GM12878 (cell line): ENCODE measurements at regions not wholly inside any gene's neighbourhood (a gene's known extent, or its start where the extent isn't known, plus 50 kb on each side); places are given as distances from the start of the nearest gene placed in this dataset.

Experiments
- ATF7 ChIP-seq: fragments of 450-650 bp; IDR thresholded peaks from 2 replicates; pipeline ENCODE4 v1.6.1; 2016; ENCODE audit warnings: low read depth, mild to moderate bottlenecking
- CREB1 ChIP-seq: IDR thresholded peaks from 2 replicates; pipeline ENCODE4 v1.6.1; 2012; ENCODE audit warnings: low read depth, mild to moderate bottlenecking, inconsistent platforms
- E4F1 ChIP-seq: fragments of 450-650 bp; IDR thresholded peaks from 2 replicates; pipeline ENCODE4 v1.6.1; 2018; ENCODE audit warnings: borderline replicate concordance, mild to moderate bottlenecking; ENCODE audit not compliant: partially characterized antibody
- ESRRA ChIP-seq: IDR thresholded peaks from 2 replicates; pipeline ENCODE4 v1.6.1; 2012; ENCODE audit warnings: mild to moderate bottlenecking, low read length, improper control_type of control experiment
- ETV6 ChIP-seq, 2 experiments: fragments of 450-650 bp in 1 of 2; IDR thresholded peaks in 1 of 2; conservative IDR thresholded peaks in 1 of 2; 2 replicates each; pipeline ENCODE4 v1.6.1; 2014; ENCODE audit warnings: antibody characterized with exemption in 1 of 2, borderline replicate concordance in 1 of 2, low read depth in 1 of 2, mild to moderate bottlenecking in 1 of 2, moderate library complexity in 1 of 2
- HDAC2 ChIP-seq: fragments of 200-600 bp; sonication (generic); IDR thresholded peaks from 2 replicates; pipeline ENCODE4 v1.6.1; 2017
- HDAC6 ChIP-seq: fragments of 200-600 bp; sonication (generic); IDR thresholded peaks from one replicate; pipeline ENCODE4 v1.8.0; 2017; ENCODE audit warnings: antibody characterized with exemption; ENCODE audit not compliant: unreplicated experiment
- HSF1 ChIP-seq: fragments of 150-350 bp; IDR thresholded peaks from 2 replicates; pipeline ENCODE4 v1.6.1; 2014; ENCODE audit warnings: mild to moderate bottlenecking, low read depth, low read length
- IKZF1 ChIP-seq: fragments of 450-650 bp; conservative IDR thresholded peaks from 2 replicates; pipeline ENCODE4 v1.6.1; 2017; ENCODE audit warnings: antibody characterized with exemption, mild to moderate bottlenecking
- IRF4 ChIP-seq: IDR thresholded peaks from 2 replicates; pipeline ENCODE4 v1.6.1; 2011; ENCODE audit warnings: low read depth, low read length
- MEF2B ChIP-seq: fragments of 450-650 bp; IDR thresholded peaks from 2 replicates; pipeline ENCODE4 v1.6.1; 2018; ENCODE audit warnings: mild to moderate bottlenecking, moderate library complexity; ENCODE audit not compliant: partially characterized antibody, poor library complexity, severe bottlenecking
- MYB ChIP-seq: fragments of 150-350 bp; IDR thresholded peaks from 2 replicates; pipeline ENCODE4 v1.6.1; 2014; ENCODE audit warnings: mild to moderate bottlenecking, low read depth, low read length, borderline replicate concordance
- MYC ChIP-seq: IDR thresholded peaks from 2 replicates; pipeline ENCODE4 v1.6.1; 2011; ENCODE audit warnings: mild to moderate bottlenecking, low read length, moderate library complexity, inconsistent platforms; ENCODE audit not compliant: insufficient read depth, insufficient replicate concordance, insufficient read length, severe bottlenecking
- NFYB ChIP-seq: IDR thresholded peaks from 2 replicates; pipeline ENCODE4 v1.6.1; 2011; ENCODE audit warnings: low read depth, mild to moderate bottlenecking, low read length, improper control_type of control experiment, moderate library complexity; ENCODE audit not compliant: insufficient read depth
- PML ChIP-seq: IDR thresholded peaks from 2 replicates; pipeline ENCODE4 v1.6.1; 2012; ENCODE audit warnings: low read length, inconsistent platforms
- POU2F2 ChIP-seq: IDR thresholded peaks from 3 replicates; pipeline ENCODE4 v1.6.1; 2011; ENCODE audit warnings: low read depth, mild to moderate bottlenecking, low read length, borderline replicate concordance
- TARDBP ChIP-seq: IDR thresholded peaks from 2 replicates; pipeline ENCODE4 v1.6.1; 2016; ENCODE audit warnings: borderline replicate concordance
- USF1 ChIP-seq: IDR thresholded peaks from 2 replicates; pipeline ENCODE4 v1.6.1; 2011; ENCODE audit warnings: borderline replicate concordance, low read depth, mild to moderate bottlenecking, moderate library complexity, mixed read lengths, low read length; ENCODE audit not compliant: insufficient read depth; ENCODE audit errors: extremely low read length
- YBX1 ChIP-seq: fragments of 450-650 bp; IDR thresholded peaks from 2 replicates; pipeline ENCODE4 v1.6.1; 2016; ENCODE audit warnings: antibody characterized with exemption
- YY1 ChIP-seq: IDR thresholded peaks from 2 replicates; pipeline ENCODE4 v1.6.1; 2011; ENCODE audit warnings: low read depth, mild to moderate bottlenecking, low read length
- ZNF207 ChIP-seq: fragments of 450-650 bp; IDR thresholded peaks from 2 replicates; pipeline ENCODE4 v1.6.1; 2014; ENCODE audit warnings: antibody characterized with exemption, mild to moderate bottlenecking, borderline replicate concordance
- ZNF24 ChIP-seq: fragments of 450-650 bp; IDR thresholded peaks from 2 replicates; pipeline ENCODE4 v1.6.1; 2017; ENCODE audit warnings: antibody characterized with exemption, mild to moderate bottlenecking
- TF ChIP-seq, protein P1 (sequence below): fragments of 450-650 bp; IDR thresholded peaks from 2 replicates; pipeline ENCODE4 v1.6.1; 2016; ENCODE audit warnings: mild to moderate bottlenecking
- TF ChIP-seq, protein P2 (sequence below): fragments of 450-650 bp; conservative IDR thresholded peaks from 2 replicates; pipeline ENCODE4 v1.6.1; 2017; ENCODE audit warnings: mild to moderate bottlenecking, moderate library complexity

DNA sequence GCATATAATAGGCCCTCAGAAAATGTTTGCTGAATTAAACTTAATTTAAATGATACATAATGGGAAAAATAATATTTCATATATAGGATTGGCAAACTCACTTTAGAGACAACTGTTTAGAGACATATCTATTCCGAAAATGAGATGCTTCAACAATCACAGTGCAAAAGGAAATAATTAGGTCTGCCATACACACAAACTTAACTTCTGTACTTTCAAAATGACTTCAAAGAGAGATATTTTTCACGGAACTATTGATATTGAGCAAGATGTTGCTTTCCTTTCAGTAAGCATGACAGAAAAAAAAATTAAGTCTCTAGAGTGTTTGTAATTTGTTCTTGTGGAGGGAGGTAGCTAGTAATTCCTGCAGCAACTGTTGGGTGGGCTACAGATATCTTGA, 769.5 kb downstream of the TUSC7 start (continued):
- TF ChIP-seq USF1: no peak
- TF ChIP-seq ZNF24: peak; percentile 89
- TF ChIP-seq CREB1: no peak
- TF ChIP-seq POU2F2: 0 out of 3 replicates have a peak, but pooled peaks have one; percentile 31
- no peak for TF ChIP-seq NFYB
- TF ChIP-seq ZNF207: no peak
- no peak for TF ChIP-seq MYB
- peak; percentile 79 for TF ChIP-seq MEF2B
- TF ChIP-seq, protein P1, sequence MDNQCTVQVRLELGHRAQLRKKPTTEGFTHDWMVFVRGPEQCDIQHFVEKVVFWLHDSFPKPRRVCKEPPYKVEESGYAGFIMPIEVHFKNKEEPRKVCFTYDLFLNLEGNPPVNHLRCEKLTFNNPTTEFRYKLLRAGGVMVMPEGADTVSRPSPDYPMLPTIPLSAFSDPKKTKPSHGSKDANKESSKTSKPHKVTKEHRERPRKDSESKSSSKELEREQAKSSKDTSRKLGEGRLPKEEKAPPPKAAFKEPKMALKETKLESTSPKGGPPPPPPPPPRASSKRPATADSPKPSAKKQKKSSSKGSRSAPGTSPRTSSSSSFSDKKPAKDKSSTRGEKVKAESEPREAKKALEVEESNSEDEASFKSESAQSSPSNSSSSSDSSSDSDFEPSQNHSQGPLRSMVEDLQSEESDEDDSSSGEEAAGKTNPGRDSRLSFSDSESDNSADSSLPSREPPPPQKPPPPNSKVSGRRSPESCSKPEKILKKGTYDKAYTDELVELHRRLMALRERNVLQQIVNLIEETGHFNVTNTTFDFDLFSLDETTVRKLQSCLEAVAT: no peak
- TF ChIP-seq YY1: no peak
- peak; percentile 58; the same call in 1 of the 2 replicates for TF ChIP-seq IKZF1
- TF ChIP-seq IRF4: peak; percentile 67; the same call in 1 of the 2 replicates
- peak in 1 of 2 experiments; percentile 46; a peak in 2 of 4 replicates for TF ChIP-seq ETV6 (conservative IDR thresholded peaks at IDR 0.05 in 1 of 2, IDR thresholded peaks at IDR 0.05 in 1 of 2; ENCODE audit: borderline replicate concordance in 1 of 2, low read depth in 1 of 2)
- no peak for TF ChIP-seq MYC
- no peak for TF ChIP-seq HDAC2
- TF ChIP-seq HSF1: no peak
- TF ChIP-seq E4F1: no peak
- TF ChIP-seq PML: 0 out of 2 replicates have a peak, but pooled peaks have one; percentile 40
- TF ChIP-seq TARDBP: no peak
- no peak for TF ChIP-seq ESRRA
- TF ChIP-seq, protein P2, sequence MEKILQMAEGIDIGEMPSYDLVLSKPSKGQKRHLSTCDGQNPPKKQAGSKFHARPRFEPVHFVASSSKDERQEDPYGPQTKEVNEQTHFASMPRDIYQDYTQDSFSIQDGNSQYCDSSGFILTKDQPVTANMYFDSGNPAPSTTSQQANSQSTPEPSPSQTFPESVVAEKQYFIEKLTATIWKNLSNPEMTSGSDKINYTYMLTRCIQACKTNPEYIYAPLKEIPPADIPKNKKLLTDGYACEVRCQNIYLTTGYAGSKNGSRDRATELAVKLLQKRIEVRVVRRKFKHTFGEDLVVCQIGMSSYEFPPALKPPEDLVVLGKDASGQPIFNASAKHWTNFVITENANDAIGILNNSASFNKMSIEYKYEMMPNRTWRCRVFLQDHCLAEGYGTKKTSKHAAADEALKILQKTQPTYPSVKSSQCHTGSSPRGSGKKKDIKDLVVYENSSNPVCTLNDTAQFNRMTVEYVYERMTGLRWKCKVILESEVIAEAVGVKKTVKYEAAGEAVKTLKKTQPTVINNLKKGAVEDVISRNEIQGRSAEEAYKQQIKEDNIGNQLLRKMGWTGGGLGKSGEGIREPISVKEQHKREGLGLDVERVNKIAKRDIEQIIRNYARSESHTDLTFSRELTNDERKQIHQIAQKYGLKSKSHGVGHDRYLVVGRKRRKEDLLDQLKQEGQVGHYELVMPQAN: no peak
- TF ChIP-seq HDAC6: no peak
- TF ChIP-seq YBX1: no peak
- peak; percentile 70 for TF ChIP-seq ATF7
